PC-3 (cell line): ENCODE measurements at regions not wholly inside any gene's neighbourhood (a gene's known extent, or its start where the extent isn't known, plus 50 kb on each side); places are given as distances from the start of the nearest gene placed in this dataset.

Experiments
- EZH2phosphoT487 ChIP-seq: fragments of 300-600 bp; sonication (generic); IDR thresholded peaks from 2 replicates; pipeline ENCODE4 v1.6.1; 2018; ENCODE audit warnings: mild to moderate bottlenecking, antibody characterized with exemption, low read length, borderline replicate concordance
- TF ChIP-seq, protein P1 (sequence below): fragments of 300-600 bp; sonication (generic); conservative IDR thresholded peaks from 2 replicates; pipeline ENCODE4 v1.5.1; 2017; ENCODE audit warnings: antibody characterized with exemption, low read depth, mild to moderate bottlenecking, low read length

DNA sequence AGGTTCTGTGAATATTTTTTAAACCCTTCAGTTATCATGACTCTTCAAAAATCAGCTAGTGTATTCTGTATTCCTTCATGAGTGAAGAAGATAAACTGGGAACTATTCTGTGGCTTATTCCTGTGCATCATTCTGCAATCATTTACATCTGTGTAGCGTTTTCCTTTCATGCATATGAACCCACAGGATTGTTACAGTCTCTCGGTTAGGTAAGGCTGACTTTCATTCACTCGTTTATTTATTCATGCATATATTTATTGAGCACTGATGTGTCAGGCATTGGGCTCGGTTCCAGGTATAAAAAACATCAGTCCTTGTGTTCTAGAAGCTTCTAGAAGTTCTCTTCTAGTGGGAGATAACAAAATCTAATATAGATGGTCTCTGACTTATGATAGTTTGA is 318.4 kb downstream of the MAN2A1 start:
- TF ChIP-seq, protein P1, sequence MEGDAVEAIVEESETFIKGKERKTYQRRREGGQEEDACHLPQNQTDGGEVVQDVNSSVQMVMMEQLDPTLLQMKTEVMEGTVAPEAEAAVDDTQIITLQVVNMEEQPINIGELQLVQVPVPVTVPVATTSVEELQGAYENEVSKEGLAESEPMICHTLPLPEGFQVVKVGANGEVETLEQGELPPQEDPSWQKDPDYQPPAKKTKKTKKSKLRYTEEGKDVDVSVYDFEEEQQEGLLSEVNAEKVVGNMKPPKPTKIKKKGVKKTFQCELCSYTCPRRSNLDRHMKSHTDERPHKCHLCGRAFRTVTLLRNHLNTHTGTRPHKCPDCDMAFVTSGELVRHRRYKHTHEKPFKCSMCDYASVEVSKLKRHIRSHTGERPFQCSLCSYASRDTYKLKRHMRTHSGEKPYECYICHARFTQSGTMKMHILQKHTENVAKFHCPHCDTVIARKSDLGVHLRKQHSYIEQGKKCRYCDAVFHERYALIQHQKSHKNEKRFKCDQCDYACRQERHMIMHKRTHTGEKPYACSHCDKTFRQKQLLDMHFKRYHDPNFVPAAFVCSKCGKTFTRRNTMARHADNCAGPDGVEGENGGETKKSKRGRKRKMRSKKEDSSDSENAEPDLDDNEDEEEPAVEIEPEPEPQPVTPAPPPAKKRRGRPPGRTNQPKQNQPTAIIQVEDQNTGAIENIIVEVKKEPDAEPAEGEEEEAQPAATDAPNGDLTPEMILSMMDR, result no peak
- TF ChIP-seq EZH2phosphoT487, result no peak
